GM21526 (cell line): ENCODE measurements at regions not wholly inside any gene's neighbourhood (a gene's known extent, or its start where the extent isn't known, plus 50 kb on each side); places are given as distances from the start of the nearest gene placed in this dataset.
A peak's percentile ranks its signal among the peaks of the same experiment; 100 is the strongest.

ENCODE experiments used
- ATAC-seq: cut with Tn5 transposase; IDR thresholded peaks from one replicate; pipeline ENCODE4 v1.9.1; 2021; ENCODE audit warnings: moderate library complexity; ENCODE audit not compliant: unreplicated experiment, low FRiP score

DNA sequence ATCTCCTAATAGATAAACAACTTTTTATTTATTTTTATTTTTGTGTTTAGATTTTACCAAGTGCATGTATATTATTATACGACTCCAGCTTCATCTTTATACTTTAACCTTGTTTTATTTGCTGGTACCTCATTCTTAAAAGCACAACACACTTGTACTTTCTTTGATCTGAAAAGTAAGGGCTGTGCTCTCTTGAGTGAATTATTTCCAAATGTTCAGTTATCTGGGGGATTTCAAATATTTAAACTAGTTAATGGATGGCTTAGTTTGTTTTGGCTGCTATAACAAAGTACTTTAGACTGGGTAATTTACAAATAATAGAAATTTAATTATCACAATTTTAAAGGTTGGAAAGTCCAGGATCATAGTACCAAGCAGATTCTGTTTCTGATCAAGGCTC, 1148.2 kb upstream of the PCDH9 start:
- no peak for ATAC-seq

GRCh38 chr13:68375004-68375403, 1144.9 kb upstream of the PCDH9 start:
- ATAC-seq, result no peak

GRCh38 chr13:68369739-68370138, 1139.6 kb upstream of the PCDH9 start:
- no peak for ATAC-seq

DNA sequence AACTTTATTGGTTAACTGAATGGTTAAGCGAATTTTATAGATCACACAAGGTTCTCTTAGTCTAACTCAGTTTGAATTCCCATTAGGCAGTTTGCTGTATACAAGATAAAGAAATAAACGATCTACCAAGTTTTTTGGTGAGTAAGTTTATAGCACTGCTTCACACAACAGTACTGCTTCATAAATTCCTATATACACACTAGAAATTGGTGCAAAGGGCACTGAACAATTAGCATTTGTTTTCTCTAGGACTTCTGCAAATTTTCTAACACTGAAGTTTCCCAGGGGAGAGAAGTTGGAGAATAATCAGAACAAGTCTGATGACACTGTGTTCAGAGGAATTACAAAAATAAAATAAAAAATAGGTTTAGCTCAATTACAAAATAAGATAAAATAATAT, 1138.8 kb upstream of the PCDH9 start:
- no peak for ATAC-seq

DNA sequence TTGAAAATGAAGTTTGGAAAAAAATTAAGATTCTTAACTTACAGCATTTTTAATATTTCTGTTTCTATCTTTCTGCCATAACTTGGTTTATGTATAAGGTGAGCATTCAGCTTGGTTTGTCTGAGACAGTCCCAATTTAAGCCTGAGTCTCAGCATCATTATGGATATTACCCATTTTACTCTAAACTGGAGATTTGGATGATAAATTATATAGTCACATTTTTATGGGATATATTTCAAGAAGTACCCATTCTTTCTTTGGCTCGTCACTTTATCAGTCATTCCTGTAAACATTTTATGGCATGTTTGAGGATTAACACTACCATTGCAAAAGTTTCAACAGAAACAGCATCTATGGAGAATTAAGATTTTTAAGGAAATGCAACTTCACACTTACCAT, 1129.0 kb upstream of the PCDH9 start:
- no peak for ATAC-seq

- ATAC-seq, result no peak
These were observed 1128.2 kb upstream of the PCDH9 start for GRCh38 chr13:68358294-68358705.

- no peak for ATAC-seq
These were observed 1120.4 kb upstream of the PCDH9 start for GRCh38 chr13:68350554-68350953.

GRCh38 chr13:68347220-68347619, 1117.1 kb upstream of the PCDH9 start:
- no peak for ATAC-seq

GRCh38 chr13:68345963-68346531, 1115.9 kb upstream of the PCDH9 start:
- ATAC-seq, result no peak

GRCh38 chr13:68323124-68323523, 1093.0 kb upstream of the PCDH9 start:
- ATAC-seq, result no peak

GRCh38 chr13:68319384-68319783, 1089.2 kb upstream of the PCDH9 start:
- no peak for ATAC-seq

- peak; percentile 71 for ATAC-seq
These were observed 1074.3 kb upstream of the PCDH9 start for GRCh38 chr13:68304286-68304893.

- ATAC-seq, result no peak
These were observed 1063.5 kb upstream of the PCDH9 start for GRCh38 chr13:68293631-68294030.

GRCh38 chr13:68292601-68293000, 1062.5 kb upstream of the PCDH9 start:
- no peak for ATAC-seq

- ATAC-seq, result no peak
These were observed 1061.5 kb upstream of the PCDH9 start for GRCh38 chr13:68291595-68291994.

GRCh38 chr13:68275758-68276157, 1045.6 kb upstream of the PCDH9 start:
- no peak for ATAC-seq

DNA sequence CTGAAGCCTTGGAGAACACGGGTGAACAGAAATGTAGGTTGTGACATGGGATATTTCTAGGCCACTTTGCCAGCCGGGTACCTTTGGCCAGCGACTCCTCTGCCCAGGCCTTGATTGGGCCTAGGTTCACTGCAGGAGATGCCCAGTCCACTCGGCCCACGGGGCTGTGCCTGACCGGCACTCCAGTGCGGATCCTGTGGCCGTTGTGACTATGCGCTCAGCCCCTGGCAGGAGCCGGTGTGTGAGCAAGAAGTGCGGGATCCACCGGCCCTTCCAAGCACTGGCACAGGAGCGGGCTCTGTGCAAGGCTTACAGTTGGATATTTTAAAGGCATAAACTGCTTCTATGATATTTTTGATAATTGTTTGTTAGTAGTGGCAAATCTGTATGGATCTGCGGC, 1042.5 kb upstream of the PCDH9 start:
- ATAC-seq, result no peak

DNA sequence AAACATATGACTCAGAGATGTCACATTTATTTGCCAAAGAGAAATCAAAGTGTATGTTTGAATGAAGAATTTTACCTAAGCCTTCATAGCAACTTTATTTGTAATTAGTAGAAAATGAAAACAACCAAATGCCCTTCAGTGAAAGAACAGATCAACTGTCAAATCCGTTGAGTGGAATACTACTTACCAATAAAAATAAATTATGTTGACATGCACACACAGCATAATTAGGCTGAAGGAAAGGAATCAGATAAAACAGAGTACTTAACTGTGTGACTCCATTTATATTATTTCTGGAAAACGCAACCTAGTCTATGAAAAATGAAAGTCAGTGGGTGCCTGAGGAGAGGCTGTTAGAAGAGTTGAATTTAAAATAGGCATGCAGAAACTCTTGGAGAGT, 1034.6 kb upstream of the PCDH9 start:
- ATAC-seq, result no peak

GRCh38 chr13:68261105-68261504, 1031.0 kb upstream of the PCDH9 start:
- ATAC-seq, result no peak

DNA sequence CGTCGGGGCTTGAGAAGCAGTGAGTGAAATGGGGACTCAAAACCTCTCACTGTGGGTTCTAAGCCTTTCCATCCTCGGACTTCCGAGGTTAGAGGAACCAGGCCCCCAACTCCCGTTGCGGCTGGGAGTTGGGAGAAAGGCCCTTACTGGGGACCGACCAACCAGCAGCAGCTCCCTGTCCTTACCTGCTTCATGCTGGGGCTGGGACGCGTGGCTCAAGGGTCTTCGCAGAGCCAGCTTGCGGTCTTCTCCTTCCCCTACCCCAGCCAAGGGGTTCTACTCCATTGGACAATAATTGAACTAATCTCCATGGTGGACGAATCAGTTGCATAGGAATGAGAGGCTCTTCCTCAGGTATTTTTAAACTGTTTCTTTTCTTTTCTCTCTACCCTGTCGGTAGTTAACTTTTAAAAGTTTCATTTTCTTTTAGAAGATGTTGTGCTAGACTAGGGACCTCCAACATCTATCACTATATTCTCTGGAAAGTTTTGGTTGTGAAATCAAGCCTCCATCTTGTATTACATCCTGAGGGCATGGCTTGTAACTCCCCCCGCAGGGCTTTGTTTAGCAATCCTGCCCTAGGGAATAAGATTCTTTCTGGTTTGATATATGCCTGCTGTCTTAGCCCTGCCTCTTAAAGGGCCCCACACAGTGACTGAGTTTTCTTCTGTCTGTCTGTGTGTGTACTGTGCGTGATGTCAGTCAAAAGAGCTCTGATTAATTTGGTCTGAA, 1027.1 kb upstream of the PCDH9 start:
- no peak for ATAC-seq

DNA sequence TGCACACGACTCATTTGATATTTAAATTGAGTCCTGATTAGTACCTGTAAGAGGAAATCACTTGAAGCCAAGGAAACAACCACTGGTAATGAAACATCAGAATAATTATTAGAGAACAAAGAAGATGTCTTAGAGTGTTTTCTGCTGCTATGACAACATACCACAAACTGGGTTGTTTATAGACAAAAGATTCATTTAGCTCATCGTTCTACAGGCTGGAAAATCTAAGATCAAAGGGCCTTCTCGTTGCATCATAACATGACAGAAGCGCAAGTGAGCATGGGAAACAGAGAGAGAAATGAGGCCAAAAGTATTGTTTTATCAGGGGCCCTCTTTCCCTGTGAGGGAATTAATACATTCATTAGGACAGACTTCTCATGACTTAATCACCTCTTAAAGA, 1024.0 kb upstream of the PCDH9 start:
- no peak for ATAC-seq

GRCh38 chr13:68234274-68234673, 1004.1 kb upstream of the PCDH9 start:
- ATAC-seq, result no peak
